GM19351 (cell line): ENCODE measurements at regions not wholly inside any gene's neighbourhood (a gene's known extent, or its start where the extent isn't known, plus 50 kb on each side); places are given as distances from the start of the nearest gene placed in this dataset.
A peak's percentile ranks its signal among the peaks of the same experiment; 100 is the strongest.

Experiments
- ATAC-seq: cut with Tn5 transposase; IDR thresholded peaks from one replicate; pipeline ENCODE4 v1.9.1; 2021; ENCODE audit warnings: mild to moderate bottlenecking, moderate library complexity; ENCODE audit not compliant: unreplicated experiment

DNA sequence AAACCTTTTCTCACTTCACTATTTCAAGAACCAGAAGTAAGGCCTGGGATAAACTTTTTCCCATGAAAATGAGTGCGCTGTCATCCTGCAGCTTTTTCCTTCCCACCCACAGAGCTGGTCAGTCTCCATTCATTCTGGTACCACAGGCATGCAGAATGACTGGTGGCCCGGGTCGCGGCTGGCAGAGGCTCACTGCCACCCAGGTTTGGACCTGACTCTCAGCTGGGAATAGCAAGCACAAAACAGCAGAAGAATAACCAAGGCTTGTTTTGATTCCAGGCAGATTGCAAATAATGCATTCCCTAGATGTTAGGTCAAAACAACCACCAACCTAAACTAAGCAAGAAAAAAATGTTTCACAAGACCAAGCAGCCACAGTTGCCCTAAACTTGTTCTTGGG, 190.5 kb upstream of the NRP1 start:
- ATAC-seq = no peak

DNA sequence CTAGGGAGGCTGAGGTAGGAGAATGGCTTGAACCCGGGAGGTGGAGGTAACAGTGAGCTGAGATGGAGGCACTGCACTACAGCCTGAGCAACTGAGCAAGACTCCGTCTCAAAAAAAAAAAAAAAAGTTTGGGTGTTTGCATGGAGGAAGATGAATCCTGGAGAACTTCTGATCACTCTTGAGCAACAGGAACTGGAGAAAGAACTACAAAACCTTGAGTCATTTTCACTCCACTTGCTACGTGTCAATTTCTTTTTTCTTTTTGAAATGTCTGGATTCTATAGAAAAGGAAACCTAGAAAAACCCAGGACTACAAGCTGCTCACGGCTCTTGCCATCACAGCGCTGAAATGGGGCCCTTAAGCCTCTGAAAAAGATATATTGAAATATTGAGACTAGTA, 189.6 kb upstream of the NRP1 start:
- no peak for ATAC-seq

DNA sequence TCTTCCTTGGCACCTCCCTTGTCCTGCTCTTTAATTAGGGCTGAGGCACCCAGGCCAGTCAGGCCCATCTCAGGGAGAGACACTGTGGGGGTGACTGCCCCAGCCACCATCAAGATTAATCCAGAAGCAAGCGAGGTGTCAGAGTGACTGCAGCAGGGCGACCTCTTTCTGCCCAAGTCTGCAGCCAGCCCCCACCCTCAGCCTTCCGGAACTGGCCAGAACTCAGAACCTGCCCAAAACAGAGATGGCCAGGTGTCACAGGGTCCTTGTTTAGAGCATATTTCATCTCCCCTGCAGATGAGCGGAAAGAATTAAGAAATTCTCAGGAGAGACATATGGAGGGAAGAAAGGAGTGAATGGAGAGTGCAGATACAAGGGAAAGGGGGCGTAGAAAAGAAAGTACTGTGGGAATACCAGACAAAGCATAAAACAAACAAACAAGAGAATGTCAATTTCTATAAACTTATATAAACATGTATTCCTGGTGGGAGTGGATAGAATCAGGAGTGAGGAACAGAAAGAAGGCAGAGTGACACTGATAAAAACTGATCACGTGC, 188.8 kb upstream of the NRP1 start:
- no peak for ATAC-seq

DNA sequence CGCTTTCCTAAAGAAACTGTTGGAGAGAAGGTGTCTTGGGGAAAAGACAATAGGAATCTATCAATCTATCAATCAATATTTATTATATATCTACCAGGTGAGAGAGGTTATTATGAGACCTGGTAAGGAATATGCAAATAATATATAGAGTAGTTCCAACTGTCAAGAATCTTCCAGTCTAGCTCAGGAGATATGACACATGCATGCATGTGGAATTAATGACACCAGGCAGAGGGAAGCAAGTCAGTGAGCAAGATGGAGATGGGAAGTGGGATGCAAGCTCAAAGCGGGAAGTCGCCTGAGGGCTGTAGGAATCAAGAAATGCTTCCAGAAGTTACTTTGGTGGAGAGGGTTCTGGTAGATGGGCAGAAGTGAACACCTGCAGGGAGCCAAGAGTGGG, 187.4 kb upstream of the NRP1 start:
- ATAC-seq = no peak

DNA sequence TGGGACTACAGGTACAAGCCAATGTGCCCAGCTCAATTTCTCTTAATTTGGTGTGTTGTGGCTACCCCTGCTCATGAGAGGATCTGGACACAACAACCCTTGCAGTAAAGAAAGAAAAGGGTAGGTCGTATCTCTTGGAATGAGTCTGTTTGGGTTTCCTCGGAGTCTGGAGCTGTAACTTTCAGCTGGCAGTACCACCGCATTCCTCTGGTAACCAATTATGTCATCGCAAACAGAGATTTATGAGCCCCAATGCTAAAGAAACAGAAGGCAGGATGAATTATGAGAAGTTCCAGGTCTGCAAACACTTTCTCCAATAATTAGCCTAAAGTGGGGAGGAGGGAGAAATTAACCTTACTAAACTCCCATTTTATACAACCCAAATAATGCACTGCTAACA, 186.6 kb upstream of the NRP1 start:
- no peak for ATAC-seq

DNA sequence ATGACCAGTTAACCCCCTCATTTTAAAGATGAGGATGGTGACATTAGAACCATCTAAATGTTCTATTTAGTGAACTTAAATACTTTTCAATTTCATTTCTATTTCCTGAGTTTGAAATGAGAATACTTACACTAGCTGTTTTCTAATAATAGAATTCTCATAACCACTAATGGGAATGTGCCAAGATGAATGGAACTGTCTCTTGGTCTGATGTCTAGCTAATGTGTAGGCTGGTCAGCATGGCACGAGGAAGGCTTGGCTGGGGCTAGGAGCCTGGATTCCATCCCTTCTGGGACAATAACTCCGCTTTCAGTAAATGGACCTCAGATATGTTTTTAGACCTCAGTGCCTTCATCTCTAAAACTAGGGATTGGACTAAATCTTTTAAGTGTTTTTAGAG, 185.8 kb upstream of the NRP1 start:
- ATAC-seq = no peak

DNA sequence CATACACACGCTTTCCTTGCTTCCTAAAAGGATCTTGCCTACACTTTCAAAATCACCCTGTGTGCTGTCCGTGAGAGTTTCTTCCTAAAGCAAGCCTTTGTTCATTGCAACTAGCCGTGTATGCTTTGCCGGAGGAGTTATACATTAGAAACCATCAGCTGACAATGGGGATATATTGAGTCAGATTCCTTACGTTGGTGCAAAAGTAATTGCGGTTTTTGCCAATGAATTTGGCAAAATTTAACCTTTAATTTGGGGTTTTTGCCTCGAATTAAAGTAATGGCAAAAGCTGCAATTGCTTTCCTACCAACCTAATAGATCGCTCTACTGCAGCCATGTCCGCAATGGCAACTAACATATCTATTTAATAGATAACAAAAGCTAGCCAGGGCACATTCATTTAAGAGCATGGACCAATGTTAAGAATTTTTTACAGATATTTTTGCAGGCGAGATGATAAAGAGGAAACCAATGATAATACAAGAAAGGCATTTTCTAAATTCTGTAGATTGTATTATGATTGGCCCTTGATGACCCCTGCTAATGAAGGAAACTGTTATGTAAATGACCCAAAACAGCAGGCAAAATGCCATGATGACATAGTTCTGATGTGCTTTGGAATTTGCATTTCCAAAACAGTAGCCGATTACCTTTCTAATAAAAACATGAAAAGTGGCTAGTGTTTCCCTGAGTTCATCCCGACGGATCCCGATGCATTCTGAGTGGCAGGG, 184.8 kb upstream of the NRP1 start:
- ATAC-seq = no peak

DNA sequence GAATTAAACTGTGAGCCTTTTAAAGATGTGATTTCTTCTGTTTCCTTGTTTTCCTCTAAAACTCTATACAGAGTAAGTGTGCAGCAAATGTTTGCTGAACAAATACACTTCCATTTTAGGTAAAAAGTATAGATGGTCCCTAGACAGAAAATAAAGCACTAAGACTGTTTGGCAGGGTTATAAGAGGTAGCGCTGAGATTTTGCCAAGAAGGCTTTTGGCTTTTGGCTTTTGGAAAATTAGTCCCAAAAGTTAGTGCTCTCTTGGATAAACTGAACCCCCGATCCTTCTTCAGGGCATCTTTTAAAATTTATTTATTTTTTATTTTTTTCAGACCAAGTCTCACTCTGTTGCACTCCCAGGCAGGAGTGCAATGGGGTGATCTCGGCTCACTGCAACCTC, 175.7 kb upstream of the NRP1 start:
- ATAC-seq = no peak

DNA sequence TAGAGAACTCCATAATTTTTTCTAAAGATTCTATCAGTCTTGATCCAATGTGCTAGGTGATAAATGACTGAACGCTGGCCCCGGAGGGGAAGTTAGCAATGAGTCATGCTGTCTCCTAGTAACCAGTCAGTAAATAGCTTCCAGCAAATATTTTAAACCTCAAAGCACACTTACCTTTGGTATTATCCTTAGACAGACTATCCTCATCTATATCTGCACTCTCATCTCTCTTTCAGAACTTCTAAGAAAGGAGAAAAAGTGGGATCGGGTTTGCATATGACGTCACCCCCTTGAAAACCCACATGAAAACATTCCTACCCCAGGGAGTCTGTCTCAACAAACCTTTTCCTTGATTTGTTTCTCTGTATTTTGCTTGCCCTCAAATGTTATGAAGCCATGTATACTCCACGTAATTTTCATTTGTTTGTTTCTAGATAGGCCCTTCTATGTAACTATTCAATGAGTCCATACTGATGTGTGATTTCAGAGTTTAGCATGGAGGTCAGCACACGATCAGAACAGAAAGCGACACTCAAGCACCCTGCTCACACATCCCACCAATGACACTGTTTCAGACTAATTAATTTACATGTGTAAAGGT, 174.9 kb upstream of the NRP1 start:
- ATAC-seq = peak; percentile 66

DNA sequence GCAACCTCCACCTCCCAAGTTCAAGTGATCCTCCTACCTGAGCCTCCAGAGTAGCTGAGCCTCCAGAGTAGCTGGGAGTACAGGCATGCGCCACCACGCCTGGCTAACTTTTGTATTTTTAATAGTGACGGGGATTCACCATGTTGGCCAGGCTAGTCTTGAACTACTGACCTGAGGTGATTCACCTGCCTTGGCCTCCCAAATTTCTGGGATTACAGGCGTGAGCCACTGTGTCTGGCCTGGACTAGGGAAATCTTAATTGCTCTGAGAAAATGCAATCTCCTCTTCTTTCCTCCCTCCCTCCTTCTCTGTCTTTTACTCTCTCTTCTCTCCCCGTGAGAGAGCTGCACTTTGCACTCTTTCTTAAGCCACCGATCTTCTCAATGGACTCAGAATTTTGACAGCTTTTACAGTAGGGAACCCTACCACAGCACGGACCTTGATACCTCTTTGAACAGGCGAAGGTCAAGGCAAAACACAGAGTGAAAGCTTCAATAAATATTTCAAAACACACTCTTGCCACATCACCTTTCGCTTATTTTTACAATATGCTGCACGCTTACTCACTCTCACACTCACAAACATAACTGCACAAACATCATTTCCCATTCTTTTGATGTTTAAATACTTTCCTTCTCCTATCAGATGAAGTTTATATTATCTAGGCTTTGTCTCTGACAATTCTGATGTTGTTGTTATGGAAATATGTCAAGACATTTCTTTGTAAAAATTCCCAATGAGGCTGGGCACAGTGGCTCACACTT, 173.4 kb upstream of the NRP1 start:
- no peak for ATAC-seq

DNA sequence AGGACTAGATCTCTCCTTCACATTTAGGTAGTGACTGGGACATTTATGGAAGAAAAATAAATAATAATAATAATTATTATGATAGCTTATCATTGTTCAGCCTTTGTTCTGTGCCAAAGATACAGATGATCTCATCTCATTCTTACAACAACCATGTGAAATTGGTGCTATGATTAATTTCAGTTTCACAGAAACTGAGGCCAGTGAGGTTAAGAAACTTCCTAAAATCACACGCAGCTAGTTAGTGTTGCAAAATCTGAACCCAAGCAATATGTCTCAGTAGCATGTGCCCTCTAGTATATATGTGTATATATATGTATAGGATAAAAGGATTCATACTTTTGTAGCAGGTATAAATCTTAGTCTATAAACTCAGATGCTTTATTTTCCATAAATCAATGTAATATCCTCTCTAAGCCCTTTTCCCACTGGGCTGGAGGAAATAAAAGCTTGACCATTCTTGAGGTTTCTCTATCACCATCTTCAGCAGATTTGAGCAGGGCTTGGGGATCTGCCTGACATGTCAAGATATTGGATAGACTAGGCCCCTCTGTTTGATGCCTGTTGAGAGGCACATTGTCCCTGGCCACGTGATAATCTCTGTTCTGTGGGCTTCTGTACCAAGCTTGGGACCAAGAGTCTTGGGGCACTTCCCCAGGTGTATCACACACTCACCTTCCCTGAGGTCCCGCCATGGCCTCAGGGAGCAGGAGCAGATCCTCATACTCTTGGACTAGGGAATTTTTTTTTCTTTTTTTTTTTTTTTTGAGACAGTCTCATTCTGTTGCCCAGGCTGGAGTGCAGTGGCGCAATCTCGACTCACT, 172.6 kb upstream of the NRP1 start:
- peak; percentile 81 for ATAC-seq

DNA sequence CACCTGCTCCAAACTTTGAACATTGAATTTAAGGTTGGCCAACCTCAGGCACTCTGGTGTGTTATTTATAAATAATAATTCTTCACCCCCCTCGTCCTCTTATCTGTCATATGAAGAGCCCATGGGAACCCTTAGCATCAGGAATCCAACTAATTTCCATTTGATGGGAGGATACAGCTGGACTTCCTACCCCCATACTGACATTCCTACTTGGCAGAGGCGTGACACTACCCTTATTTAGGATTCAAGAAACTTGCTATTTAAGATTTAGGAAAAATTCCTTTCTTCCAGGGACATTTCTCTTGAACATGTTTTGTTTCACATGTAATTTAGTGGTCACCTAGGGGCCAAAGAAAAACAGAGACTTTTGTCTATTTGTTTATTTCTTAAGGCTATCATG, 171.9 kb upstream of the NRP1 start:
- ATAC-seq = no peak

DNA sequence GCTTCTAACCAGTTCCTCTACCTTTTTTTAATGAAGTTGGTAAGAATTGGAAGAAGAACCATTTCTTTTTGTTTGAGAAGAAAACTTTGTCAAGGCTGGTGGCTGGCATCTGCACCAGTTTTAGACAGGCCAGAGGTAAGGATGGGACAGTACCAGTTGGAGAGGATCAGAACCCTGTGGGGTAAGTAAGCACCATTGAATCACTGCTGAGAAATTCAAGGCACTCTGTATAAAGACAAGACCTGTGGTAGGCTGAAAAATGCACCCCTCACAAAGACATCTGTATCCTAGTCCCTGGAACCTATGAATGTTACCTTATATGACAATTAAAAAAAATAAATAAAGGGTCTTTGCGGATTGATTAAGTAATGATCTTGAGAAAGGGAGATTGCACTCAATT, 166.7 kb upstream of the NRP1 start:
- ATAC-seq = no peak

DNA sequence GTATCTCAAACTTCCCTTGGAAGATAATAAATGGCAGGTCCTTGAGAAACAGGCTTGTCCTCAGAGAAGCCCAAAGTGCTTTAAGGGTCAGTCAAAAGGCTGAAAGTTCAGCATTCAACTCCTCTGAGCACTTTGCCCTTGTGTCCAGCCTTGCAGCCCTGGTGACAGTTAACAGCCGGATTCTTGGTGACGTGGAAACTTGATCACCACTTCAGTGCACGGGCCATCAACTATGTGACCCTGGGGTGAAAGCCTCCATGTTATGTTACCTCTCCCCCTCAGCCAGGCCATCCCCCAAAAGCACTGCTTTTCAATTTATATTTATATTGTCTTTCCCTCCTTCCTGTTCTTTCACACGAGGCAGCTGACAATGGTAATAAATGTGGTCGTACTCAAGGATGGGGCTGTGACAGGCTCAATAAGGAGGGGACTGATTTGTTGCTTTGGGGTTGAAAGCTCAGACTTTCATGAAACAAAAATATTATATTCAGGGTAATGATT, 164.0 kb upstream of the NRP1 start:
- ATAC-seq = no peak

DNA sequence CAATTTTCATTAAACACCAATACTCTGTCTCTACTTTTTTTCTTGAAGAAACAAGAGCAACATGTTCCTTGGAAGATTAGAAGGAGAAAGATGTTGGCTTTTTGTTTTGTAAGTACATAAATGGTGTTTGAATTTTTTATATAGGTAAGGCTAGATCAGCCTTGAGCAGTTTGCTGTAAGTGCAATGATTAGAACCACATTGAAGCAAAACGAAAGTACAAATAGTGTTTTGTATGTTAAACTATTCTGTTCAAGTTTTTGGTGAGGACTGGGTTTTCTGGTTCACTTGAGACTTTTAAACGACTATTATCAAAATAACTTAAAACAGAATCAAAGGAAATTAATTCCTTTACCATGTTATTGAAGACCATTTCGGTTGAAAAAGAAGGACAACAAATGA, 162.9 kb upstream of the NRP1 start:
- ATAC-seq = no peak

DNA sequence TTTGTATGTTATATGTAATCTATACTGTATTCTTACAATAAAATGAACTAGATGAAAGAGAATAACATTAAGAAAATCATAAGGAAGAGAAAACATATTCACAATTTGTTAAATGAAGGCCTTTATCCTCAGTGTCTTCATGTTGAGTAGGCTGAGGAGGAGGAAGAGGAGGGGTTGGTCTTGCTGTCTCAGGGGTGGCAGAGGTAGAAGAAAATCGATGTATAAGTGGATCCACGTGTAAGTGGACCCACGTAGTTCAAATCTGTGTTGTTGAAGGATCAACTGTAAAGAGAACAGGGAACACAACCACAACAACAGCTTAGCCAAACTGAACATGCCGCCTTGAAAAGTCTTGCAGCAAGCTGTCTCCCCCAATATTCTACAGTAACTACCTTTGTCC, 161.6 kb upstream of the NRP1 start:
- ATAC-seq = no peak

DNA sequence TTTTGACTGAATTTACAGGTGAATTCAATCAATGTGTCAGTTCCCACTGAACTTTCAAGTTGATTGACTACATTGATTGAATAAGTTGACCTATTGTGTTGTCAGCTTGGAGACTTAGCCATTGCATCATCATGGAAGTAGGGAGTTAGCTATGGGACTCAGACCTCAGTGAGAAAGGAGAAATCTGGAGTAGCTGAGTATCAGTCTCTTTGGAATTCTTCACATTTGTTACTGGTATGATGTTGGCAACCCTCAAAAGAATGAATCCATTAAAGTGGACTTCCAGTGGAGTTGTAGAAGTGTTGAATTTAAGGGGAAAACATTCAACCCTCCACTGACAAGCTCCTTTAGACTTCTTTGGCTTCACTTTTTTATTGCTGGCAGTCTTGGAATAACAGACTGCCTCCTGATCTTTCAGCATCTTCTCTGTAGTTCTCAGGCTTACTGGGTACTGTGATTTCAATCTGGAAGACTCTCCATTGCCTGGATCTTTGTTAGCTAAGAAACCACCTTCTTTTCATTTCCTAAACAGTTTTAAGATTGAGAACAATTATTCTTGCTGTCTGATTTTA, 160.3 kb upstream of the NRP1 start:
- ATAC-seq = no peak

DNA sequence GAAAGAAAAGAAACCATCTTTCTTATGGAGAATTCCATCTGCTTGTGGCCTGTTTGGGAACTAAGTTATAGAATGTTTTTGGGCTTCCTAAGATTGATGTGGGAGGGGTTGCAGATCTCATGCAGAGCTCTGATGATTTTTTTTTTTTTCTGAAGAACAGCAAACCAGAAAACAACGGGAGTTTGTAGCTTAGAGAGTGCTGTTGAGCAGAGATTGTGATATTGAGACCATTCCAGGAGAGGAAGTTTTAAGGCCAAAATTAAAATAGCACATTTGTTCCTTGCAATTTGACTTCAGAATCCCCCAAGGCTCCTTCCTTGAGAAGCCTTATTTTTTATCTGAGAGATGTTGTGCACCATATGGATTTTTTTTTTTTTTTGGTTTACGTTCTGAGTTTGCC, 159.5 kb upstream of the NRP1 start:
- no peak for ATAC-seq

DNA sequence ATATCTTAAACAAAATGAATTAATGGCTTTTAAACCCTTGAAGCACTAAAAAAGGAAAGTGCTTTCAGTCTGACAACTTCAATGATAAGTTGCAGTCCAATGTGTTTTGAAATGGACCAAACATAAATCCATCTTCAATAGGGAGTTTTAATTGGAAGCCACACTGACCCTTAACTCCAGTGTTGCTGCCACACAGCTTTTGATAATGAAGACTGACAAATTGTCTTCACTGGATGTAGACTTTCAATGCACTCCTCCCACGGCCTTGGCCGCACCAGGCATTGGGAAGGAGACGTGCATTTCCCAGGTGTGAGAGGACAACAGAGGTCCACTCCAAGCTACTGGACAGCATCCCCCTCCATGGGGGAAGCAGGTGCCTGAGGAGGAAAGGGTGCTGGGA, 159.0 kb upstream of the NRP1 start:
- no peak for ATAC-seq

DNA sequence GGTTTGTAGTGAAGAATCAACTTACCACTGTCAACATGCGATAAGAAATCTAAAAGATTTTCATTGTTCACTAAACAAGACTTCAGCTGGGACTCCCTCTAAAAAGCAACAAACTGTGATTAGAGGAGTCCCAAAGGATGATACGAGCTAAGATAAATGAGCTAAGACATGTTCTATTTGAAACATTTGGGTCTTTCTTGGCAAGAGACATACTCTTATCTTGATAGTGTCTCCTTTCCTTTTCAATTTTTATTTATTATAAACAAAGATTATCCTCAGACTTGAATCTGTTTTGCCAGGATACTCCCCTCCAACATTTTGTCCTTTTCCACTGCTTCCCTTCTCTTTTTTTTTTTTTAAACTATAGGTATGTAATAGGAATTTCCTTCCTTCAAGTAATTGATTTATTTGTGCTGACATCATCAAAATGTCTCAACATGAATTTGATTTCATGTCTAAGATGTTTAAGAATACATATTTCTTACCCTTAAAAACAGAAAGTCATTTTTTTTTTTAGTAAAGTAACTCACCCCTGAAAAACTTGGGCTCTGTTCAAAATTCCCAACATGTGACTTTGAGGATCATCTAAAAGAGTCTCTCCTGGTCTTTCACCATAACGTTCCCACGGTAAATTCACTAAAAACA, 158.4 kb upstream of the NRP1 start:
- ATAC-seq = no peak
